Gastrocnemius medialis (tissue), 4 donors: ENCODE measurements at regions not wholly inside any gene's neighbourhood (a gene's known extent, or its start where the extent isn't known, plus 50 kb on each side); places are given as distances from the start of the nearest gene placed in this dataset.
"Not testable (repeated sequence)": the region's sequence is repeated elsewhere in the genome, so short reads cannot be mapped to it uniquely, and the experiment has no call there.

Experiments
- ATAC-seq, 2 donors: fragments of 150-250 bp; one replicate each; pipeline ENCODE4 v1.9.1; 2016
- DNase-seq, 2 donors: peaks; one replicate each; pipeline ENCODE4 v3.0.0-alpha.2; 2019
- H3K27ac ChIP-seq, 4 donors: fragments of 200-600 bp; sonication (generic); 1 replicate in 1 of 4; 2 replicates in 3 of 4; pipeline ENCODE4 v1.5.1; 2016 to 2018; ENCODE audit warnings: mild to moderate bottlenecking in 2 of 4, moderate library complexity in 1 of 4
- H3K27me3 ChIP-seq, 3 donors: fragments of 200-600 bp; sonication (generic) in 2 of 3; 1 replicate in 1 of 3; 2 replicates in 2 of 3; pipeline versions ENCODE4 v1.5.1 to v1.6.0; 2016 to 2019; ENCODE audit warnings: mild to moderate bottlenecking in 1 of 3, moderate library complexity in 1 of 3
- H3K36me3 ChIP-seq, 2 donors: fragments of 200-600 bp; sonication (generic) in 1 of 2; one replicate each; pipeline ENCODE4 v1.5.1; 2017 to 2018
- H3K4me1 ChIP-seq, 2 donors: fragments of 200-600 bp; sonication (generic) in 1 of 2; one replicate each; pipeline ENCODE4 v1.5.1; 2016 to 2017; ENCODE audit warnings: mild to moderate bottlenecking in 2 of 2
- H3K4me3 ChIP-seq, 4 donors: fragments of 200-600 bp; sonication (generic) in 3 of 4; 1 replicate in 1 of 4; 2 replicates in 3 of 4; pipeline ENCODE4 v1.5.1; 2016 to 2019; ENCODE audit warnings: mild to moderate bottlenecking in 2 of 4
- H3K9me3 ChIP-seq, 3 donors: fragments of 200-600 bp; sonication (generic) in 2 of 3; 1 replicate in 1 of 3; 2 replicates in 2 of 3; pipeline ENCODE4 v1.5.1; 2016 to 2019
- POLR2A ChIP-seq, 2 donors: fragments of 450-650 bp; IDR thresholded peaks; one replicate each; pipeline ENCODE4 v1.6.1; 2017; ENCODE audit warnings: antibody characterized with exemption in 2 of 2, mild to moderate bottlenecking in 2 of 2, moderate library complexity in 2 of 2
- in situ Hi-C, 4 donors: fragments of 200-750 bp; cut with MboI; loops; one replicate each; pipeline versions ENCODE4 v1.15.0 to v1.8.0; 2017; ENCODE audit warnings: low sequenced_read_pairs in 4 of 4
- intact Hi-C: fragments of 100-400 bp; cut with DNase I; formaldehyde crosslinking; loops from one replicate; pipeline ENCODE4 v1.15.1; 2023; ENCODE audit warnings: low total_unique reads
- TF ChIP-seq, protein P1 (sequence below), 5 experiments: fragments of 450-650 bp in 3 of 5; fragments of 200-600 bp in 2 of 5; sonication (generic) in 2 of 5; IDR thresholded peaks in 4 of 5; conservative IDR thresholded peaks in 1 of 5; 1 replicate in 4 of 5; 2 replicates in 1 of 5; pipeline ENCODE4 v1.5.1; 2016 to 2019; ENCODE audit warnings: antibody characterized with exemption in 5 of 5, mild to moderate bottlenecking in 3 of 5, moderate library complexity in 3 of 5

DNA sequence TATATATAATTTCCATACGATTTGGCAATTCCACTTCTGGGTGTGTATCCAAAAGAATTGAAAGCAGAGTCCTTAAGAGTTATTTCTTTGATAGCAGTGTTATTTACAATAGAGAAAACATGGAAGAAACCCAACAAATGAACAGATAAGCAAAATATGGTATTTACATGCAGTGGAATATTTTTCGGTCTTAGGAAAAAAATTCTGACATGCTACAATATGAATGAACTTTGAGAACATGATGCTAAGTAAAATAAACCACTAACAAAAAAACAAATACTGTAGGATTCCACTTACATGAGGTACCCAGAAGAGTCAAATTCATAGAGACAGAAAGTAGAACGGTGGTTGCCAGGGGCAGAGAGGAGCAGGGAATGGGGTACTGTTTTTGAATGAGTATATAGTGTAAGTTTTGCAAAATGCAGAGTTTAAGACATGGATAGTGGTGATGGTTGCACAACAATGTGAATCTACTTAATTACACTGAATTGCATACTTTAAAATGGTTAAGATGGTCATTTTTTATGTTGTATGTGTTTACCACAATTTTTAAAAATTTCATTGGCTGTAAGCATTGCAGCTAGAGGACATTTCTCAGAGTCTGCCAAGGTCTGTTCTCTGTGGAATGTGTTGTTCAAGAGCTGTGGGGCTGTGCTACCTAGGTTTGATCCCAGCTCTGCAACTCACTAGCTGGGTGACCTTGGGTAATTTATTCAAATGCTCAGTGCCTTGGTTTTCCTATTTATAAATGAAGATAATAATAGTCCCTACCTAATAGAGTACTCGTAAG, 122.1 kb downstream of the MEX3B start:
- H3K27me3 ChIP-seq = no peaks in the 10 kb centered on the region
- H3K4me1 ChIP-seq = no peaks in the 10 kb centered on the region
- H3K9me3 ChIP-seq = peaks cover 0 to 5% (median 2%) of the 10 kb centered on the region in 3 donors
- no peak for TF ChIP-seq POLR2A (IDR thresholded peaks at IDR 0.05)
- TF ChIP-seq, protein P1, sequence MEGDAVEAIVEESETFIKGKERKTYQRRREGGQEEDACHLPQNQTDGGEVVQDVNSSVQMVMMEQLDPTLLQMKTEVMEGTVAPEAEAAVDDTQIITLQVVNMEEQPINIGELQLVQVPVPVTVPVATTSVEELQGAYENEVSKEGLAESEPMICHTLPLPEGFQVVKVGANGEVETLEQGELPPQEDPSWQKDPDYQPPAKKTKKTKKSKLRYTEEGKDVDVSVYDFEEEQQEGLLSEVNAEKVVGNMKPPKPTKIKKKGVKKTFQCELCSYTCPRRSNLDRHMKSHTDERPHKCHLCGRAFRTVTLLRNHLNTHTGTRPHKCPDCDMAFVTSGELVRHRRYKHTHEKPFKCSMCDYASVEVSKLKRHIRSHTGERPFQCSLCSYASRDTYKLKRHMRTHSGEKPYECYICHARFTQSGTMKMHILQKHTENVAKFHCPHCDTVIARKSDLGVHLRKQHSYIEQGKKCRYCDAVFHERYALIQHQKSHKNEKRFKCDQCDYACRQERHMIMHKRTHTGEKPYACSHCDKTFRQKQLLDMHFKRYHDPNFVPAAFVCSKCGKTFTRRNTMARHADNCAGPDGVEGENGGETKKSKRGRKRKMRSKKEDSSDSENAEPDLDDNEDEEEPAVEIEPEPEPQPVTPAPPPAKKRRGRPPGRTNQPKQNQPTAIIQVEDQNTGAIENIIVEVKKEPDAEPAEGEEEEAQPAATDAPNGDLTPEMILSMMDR (IDR thresholded peaks at IDR 0.05 in 4 of 5, conservative IDR thresholded peaks at IDR 0.05 in 1 of 5) = no peak
- no peak overlapping the region for H3K27ac ChIP-seq
- H3K4me3 ChIP-seq = no peak overlapping the region
- in situ Hi-C loops = no loop called here
- no peaks in the 10 kb centered on the region for H3K36me3 ChIP-seq
- DNase-seq = no peak
- intact Hi-C loops = no loop called here
- no peak for ATAC-seq

DNA sequence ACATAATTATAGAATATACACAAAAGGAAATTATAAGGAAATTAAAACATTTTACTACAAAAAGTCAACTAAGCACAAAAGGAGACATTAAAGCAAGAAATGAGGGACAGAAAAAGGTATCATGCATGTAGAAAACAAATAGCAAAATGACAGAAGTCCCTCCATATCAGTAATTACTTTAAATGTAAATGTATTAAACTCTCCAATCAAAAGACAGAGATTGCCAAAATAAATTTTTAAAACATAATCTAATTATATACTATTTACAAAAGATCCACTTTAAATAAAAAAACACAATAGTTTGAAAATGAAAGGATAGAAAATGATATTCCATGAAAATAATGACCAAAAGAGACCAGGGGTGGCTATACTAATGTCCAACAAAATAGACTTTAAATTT, 123.7 kb downstream of the MEX3B start:
- in situ Hi-C loops = no loop called here
- no peaks in the 10 kb centered on the region for H3K27me3 ChIP-seq
- DNase-seq = no peak
- H3K9me3 ChIP-seq = peaks cover 0 to 5% (median 2%) of the 10 kb centered on the region in 3 donors
- intact Hi-C loops = no loop called here
- no peak overlapping the region for H3K4me3 ChIP-seq
- TF ChIP-seq POLR2A (IDR thresholded peaks at IDR 0.05) = no peak
- TF ChIP-seq, protein P1 (IDR thresholded peaks at IDR 0.05 in 4 of 5, conservative IDR thresholded peaks at IDR 0.05 in 1 of 5) = no peak
- no peak overlapping the region for H3K27ac ChIP-seq
- no peak for ATAC-seq
- H3K4me1 ChIP-seq = no peaks in the 10 kb centered on the region
- H3K36me3 ChIP-seq = no peaks in the 10 kb centered on the region

DNA sequence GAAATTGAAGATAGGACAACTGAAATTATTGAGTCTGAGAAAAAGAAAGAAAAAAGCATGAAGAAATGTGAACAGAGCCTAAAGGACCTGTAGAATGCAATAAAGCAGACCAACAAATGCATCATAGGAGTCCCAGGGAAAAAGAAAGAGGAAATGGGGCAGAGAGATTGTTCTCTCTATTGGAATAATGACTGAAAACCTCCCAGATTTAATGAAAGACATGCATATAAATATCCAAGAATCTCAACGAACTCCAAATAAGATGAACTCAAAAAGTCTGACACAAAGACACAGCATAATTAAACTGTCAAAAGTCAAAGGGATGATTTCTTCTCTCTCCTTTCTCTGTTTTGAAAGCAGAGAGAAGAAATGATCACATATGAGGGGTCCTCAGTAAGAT, 124.7 kb downstream of the MEX3B start:
- Histone ChIP-seq H3K4me3 (peak overlapping the region in 1 of 4 donors; percentile 9), H3K27ac (no peak overlapping the region), H3K36me3 (no peaks in the 10 kb centered on the region), H3K27me3 (no peaks in the 10 kb centered on the region), H3K9me3 (peaks cover 0 to 5% (median 2%) of the 10 kb centered on the region in 3 donors), H3K4me1 (no peaks in the 10 kb centered on the region)
- in situ Hi-C loops (no loop called here), intact Hi-C loops (no loop called here)
- DNase-seq (no peak), ATAC-seq (no peak)
- TF ChIP-seq, protein P1 (IDR thresholded peaks at IDR 0.05 in 4 of 5, conservative IDR thresholded peaks at IDR 0.05 in 1 of 5) = no peak
- no peak for TF ChIP-seq POLR2A (IDR thresholded peaks at IDR 0.05)

DNA sequence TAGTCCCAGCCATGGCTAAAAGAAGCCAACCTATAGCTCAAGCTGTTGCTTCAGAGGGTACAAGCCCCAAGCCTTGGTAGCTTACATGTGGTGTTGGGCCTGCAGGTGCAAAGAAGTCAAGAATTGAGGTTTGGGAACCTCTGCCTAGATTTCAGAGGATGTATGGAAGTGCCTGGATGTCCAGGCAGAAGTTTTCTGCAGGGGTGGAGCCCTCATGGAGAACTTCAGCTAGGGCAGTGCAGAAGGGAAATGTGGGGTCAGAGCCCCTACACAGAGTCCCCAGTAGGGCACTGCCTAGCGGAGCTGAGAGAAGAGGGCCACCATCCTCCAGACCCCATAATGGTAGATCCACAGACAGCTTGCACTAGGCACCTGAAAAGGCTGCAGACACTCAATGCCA, 127.1 kb downstream of the MEX3B start:
- DNase-seq, intact Hi-C loops, H3K36me3 ChIP-seq, H3K27me3 ChIP-seq, in situ Hi-C loops, H3K4me3 ChIP-seq, ATAC-seq, H3K27ac ChIP-seq, H3K9me3 ChIP-seq: not testable (repeated sequence)
- peaks cover 14 to 15% of the 10 kb centered on the region in 2 donors for H3K4me1 ChIP-seq

DNA sequence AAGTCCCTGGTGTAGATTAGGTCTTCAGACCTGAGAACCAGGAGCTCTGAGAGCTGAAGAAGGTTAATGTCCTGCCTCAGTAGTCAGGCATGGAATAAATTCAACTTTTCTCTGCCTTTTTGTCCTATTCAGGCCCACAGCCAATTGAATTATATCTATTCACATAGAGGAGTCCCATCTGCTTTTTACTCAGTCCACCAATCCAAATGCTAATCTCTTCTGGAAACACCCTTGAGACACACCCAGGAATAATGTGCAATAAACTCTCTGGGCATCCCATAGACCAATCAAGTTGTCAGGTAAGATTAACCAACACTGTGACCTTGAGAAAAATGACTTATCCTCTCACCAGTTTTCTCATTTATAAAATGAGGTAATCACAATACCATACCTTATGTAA, 129.4 kb downstream of the MEX3B start:
- Histone ChIP-seq H3K27ac (no peak overlapping the region), H3K4me1 (peaks cover 15% of the 10 kb centered on the region in 2 donors), H3K27me3 (no peaks in the 10 kb centered on the region), H3K36me3 (no peaks in the 10 kb centered on the region), H3K9me3 (peaks cover 0 to under 1% (median 0%) of the 10 kb centered on the region in 3 donors), H3K4me3 (no peak overlapping the region)
- TF ChIP-seq POLR2A (IDR thresholded peaks at IDR 0.05) = no peak
- TF ChIP-seq, protein P1 (IDR thresholded peaks at IDR 0.05 in 4 of 5, conservative IDR thresholded peaks at IDR 0.05 in 1 of 5) = no peak
- no peak for ATAC-seq
- DNase-seq = no peak
- intact Hi-C loops = no loop called here
- in situ Hi-C loops = no loop called here
